Activated T-cell treated with anti-CD3 and anti-CD28 coated beads for 24 hours (primary cell): ENCODE measurements at regions not wholly inside any gene's neighbourhood (a gene's known extent, or its start where the extent isn't known, plus 50 kb on each side); places are given as distances from the start of the nearest gene placed in this dataset.

ENCODE experiments used
- DNase-seq: peaks from one replicate; pipeline ENCODE4 v3.0.0-alpha.2; 2020; ENCODE audit warnings: low read depth

- no peak for DNase-seq
Measured at GRCh38 chr5:96340357-96340756, 92.7 kb downstream of the PCSK1 start.

- DNase-seq: no peak
Measured at GRCh38 chr5:96339862-96340261, 93.2 kb downstream of the PCSK1 start.

GRCh38 chr5:96338624-96339415 is 94.2 kb downstream of the PCSK1 start:
- no peak for DNase-seq

GRCh38 chr5:96338091-96338490 is 95.0 kb downstream of the PCSK1 start:
- DNase-seq: no peak

GRCh38 chr5:96337048-96337781 is 95.8 kb downstream of the PCSK1 start:
- DNase-seq: no peak

- DNase-seq: peak; percentile 57
Measured at GRCh38 chr5:96336351-96336985, 96.6 kb downstream of the PCSK1 start.

- no peak for DNase-seq
Measured at GRCh38 chr5:96335873-96336272, 97.2 kb downstream of the PCSK1 start.

GRCh38 chr5:96333391-96333790 is 99.7 kb downstream of the PCSK1 start:
- no peak for DNase-seq

GRCh38 chr5:96332535-96333366 is 100.3 kb downstream of the PCSK1 start:
- no peak for DNase-seq

- no peak for DNase-seq
Measured at GRCh38 chr5:96331681-96332361, 101.2 kb downstream of the PCSK1 start.

- DNase-seq: no peak
Measured at GRCh38 chr5:96331210-96331609, 101.8 kb downstream of the PCSK1 start.

GRCh38 chr5:96330530-96331140 is 102.4 kb downstream of the PCSK1 start:
- DNase-seq: no peak

GRCh38 chr5:96329886-96330529 is 103.0 kb downstream of the PCSK1 start:
- no peak for DNase-seq

GRCh38 chr5:96329289-96329688 is 103.8 kb downstream of the PCSK1 start:
- no peak for DNase-seq

- no peak for DNase-seq
Measured at GRCh38 chr5:96327722-96328121, 105.3 kb downstream of the PCSK1 start.

- no peak for DNase-seq
Measured at GRCh38 chr5:96326902-96327301, 106.1 kb downstream of the PCSK1 start.

- DNase-seq: no peak
Measured at GRCh38 chr5:96324708-96325107, 108.3 kb downstream of the PCSK1 start.

- DNase-seq: no peak
Measured at GRCh38 chr5:96322865-96323264, 110.2 kb downstream of the PCSK1 start.

- DNase-seq: no peak
Measured at GRCh38 chr5:96322217-96322616, 110.8 kb downstream of the PCSK1 start.

- DNase-seq: no peak
Measured at GRCh38 chr5:96321345-96321744, 111.7 kb downstream of the PCSK1 start.

GRCh38 chr5:96320797-96321196 is 112.3 kb downstream of the PCSK1 start:
- no peak for DNase-seq
